ENCODE measurements at regions not wholly inside any gene's neighbourhood (a gene's known extent, or its start where the extent isn't known, plus 50 kb on each side); places are given as distances from the start of the nearest gene placed in this dataset.

GRCh38 chr2:111668274-111668616 lies 215.7 kb downstream of the ANAPC1 start:
- Histone ChIP-seq H3K36me3 (ENCODE audit: insufficient read depth, low read length) (no peaks in the 10 kb centered on the region), H3K9ac (ENCODE audit: low read depth, low read length, poor library complexity, severe bottlenecking) (no peak overlapping the region), H4K20me1 (ENCODE audit: insufficient read depth, low read length, poor library complexity, severe bottlenecking) (no peaks in the 10 kb centered on the region), H3K27me3 (ENCODE audit: insufficient read depth, low read length, poor library complexity, severe bottlenecking) (no peaks in the 10 kb centered on the region), H3K4me3 (ENCODE audit: low read length, poor library complexity, severe bottlenecking) (no peak overlapping the region), H3K79me2 (ENCODE audit: insufficient read depth, low read length) (no peaks in the 10 kb centered on the region), H3K9me3 (ENCODE audit: insufficient read depth, low read depth, low read length) (no peaks in the 10 kb centered on the region), H2AFZ (ENCODE audit: low read length) (no peak overlapping the region), H3K4me2 (ENCODE audit: low read depth, low read length, poor library complexity, severe bottlenecking) (no peak overlapping the region), H3K9me2 (replicated peaks; ENCODE audit: low read depth, low read length) (no peaks in the 10 kb centered on the region), H3K4me1 (ENCODE audit: insufficient read depth, low read length, poor library complexity, severe bottlenecking) (no peaks in the 10 kb centered on the region), H3F3A (ENCODE audit: low read depth) (no peaks in the 10 kb centered on the region)
- TF ChIP-seq CTCF (conservative IDR thresholded peaks at IDR 0.05; ENCODE audit: low read length) (no peak), EZH2phosphoT487 (IDR thresholded peaks at IDR 0.05; ENCODE audit: borderline replicate concordance) (no peak)

- Histone ChIP-seq H4K20me1 (ENCODE audit: insufficient read depth, low read length, poor library complexity, severe bottlenecking) (no peaks in the 10 kb centered on the region), H3F3A (ENCODE audit: low read depth) (no peaks in the 10 kb centered on the region), H3K4me3 (ENCODE audit: low read length, poor library complexity, severe bottlenecking) (no peak overlapping the region), H3K79me2 (ENCODE audit: insufficient read depth, low read length) (no peaks in the 10 kb centered on the region), H3K9me3 (ENCODE audit: insufficient read depth, low read depth, low read length) (no peaks in the 10 kb centered on the region), H3K4me1 (ENCODE audit: insufficient read depth, low read length, poor library complexity, severe bottlenecking) (no peaks in the 10 kb centered on the region), H3K4me2 (ENCODE audit: low read depth, low read length, poor library complexity, severe bottlenecking) (no peak overlapping the region), H3K9me2 (replicated peaks; ENCODE audit: low read depth, low read length) (no peaks in the 10 kb centered on the region), H2AFZ (ENCODE audit: low read length) (no peak overlapping the region), H3K9ac (ENCODE audit: low read depth, low read length, poor library complexity, severe bottlenecking) (no peak overlapping the region), H3K36me3 (ENCODE audit: insufficient read depth, low read length) (no peaks in the 10 kb centered on the region), H3K27me3 (ENCODE audit: insufficient read depth, low read length, poor library complexity, severe bottlenecking) (no peaks in the 10 kb centered on the region)
- no peak for TF ChIP-seq CTCF (conservative IDR thresholded peaks at IDR 0.05; ENCODE audit: low read length)
Measured at GRCh38 chr2:111668741-111669140, 215.3 kb downstream of the ANAPC1 start.

- Histone ChIP-seq H3F3A (ENCODE audit: low read depth) (no peaks in the 10 kb centered on the region), H3K79me2 (ENCODE audit: insufficient read depth, low read length) (no peaks in the 10 kb centered on the region), H2AFZ (ENCODE audit: low read length) (no peak overlapping the region), H3K36me3 (ENCODE audit: insufficient read depth, low read length) (no peaks in the 10 kb centered on the region), H3K4me1 (ENCODE audit: insufficient read depth, low read length, poor library complexity, severe bottlenecking) (no peaks in the 10 kb centered on the region), H3K9ac (ENCODE audit: low read depth, low read length, poor library complexity, severe bottlenecking) (no peak overlapping the region), H3K4me2 (ENCODE audit: low read depth, low read length, poor library complexity, severe bottlenecking) (no peak overlapping the region), H4K20me1 (ENCODE audit: insufficient read depth, low read length, poor library complexity, severe bottlenecking) (no peaks in the 10 kb centered on the region), H3K27me3 (ENCODE audit: insufficient read depth, low read length, poor library complexity, severe bottlenecking) (no peaks in the 10 kb centered on the region), H3K9me2 (replicated peaks; ENCODE audit: low read depth, low read length) (no peaks in the 10 kb centered on the region), H3K4me3 (ENCODE audit: low read length, poor library complexity, severe bottlenecking) (no peak overlapping the region), H3K9me3 (ENCODE audit: insufficient read depth, low read depth, low read length) (no peaks in the 10 kb centered on the region)
- TF ChIP-seq CTCF (conservative IDR thresholded peaks at IDR 0.05; ENCODE audit: low read length) (peak; percentile 23; the same call in 1 of the 2 replicates), EZH2phosphoT487 (IDR thresholded peaks at IDR 0.05; ENCODE audit: borderline replicate concordance) (no peak)
Measured at GRCh38 chr2:111669928-111670695, 213.9 kb downstream of the ANAPC1 start.
